HEK293 (cell line): ENCODE measurements at regions not wholly inside any gene's neighbourhood (a gene's known extent, or its start where the extent isn't known, plus 50 kb on each side); places are given as distances from the start of the nearest gene placed in this dataset.

Experiments
- ZNF121 ChIP-seq: fragments of 450-650 bp; formaldehyde crosslinking; IDR thresholded peaks from 2 replicates; pipeline ENCODE4 v1.5.1; 2016; ENCODE audit warnings: missing biosample characterization, missing genetic modification characterization
- ZNF138 ChIP-seq: fragments of 450-650 bp; formaldehyde crosslinking; IDR thresholded peaks from 2 replicates; pipeline ENCODE4 v1.5.1; 2016; ENCODE audit warnings: missing biosample characterization, missing genetic modification characterization, borderline replicate concordance
- TF ChIP-seq, protein P1 (sequence below): sonication (generic); formaldehyde crosslinking; IDR thresholded peaks from 2 replicates; pipeline ENCODE4 v1.8.1; 2022; ENCODE audit warnings: mild to moderate bottlenecking, moderate library complexity, missing genetic modification reagents

DNA sequence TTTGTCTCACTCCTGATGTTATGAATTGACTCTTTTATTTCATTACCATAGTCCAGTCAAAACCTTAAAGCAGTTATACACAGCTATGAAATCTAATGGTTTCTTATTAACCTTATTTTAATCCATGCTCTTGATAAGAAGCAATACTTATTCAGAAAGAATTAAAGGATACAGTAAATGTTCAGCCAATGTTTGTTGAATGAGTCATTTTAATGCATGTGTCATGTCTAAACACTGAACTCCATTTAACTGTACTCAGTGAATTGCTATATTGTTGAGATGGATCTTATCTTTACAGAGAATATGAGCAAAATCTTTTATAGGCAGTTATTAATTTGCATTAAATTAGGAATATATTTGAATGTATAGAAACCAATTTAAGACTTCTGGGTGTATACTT is 135.1 kb upstream of the TFPI start:
- TF ChIP-seq ZNF138 (tag by site-specific recombination): no peak
- TF ChIP-seq ZNF121: no peak
- TF ChIP-seq, protein P1, sequence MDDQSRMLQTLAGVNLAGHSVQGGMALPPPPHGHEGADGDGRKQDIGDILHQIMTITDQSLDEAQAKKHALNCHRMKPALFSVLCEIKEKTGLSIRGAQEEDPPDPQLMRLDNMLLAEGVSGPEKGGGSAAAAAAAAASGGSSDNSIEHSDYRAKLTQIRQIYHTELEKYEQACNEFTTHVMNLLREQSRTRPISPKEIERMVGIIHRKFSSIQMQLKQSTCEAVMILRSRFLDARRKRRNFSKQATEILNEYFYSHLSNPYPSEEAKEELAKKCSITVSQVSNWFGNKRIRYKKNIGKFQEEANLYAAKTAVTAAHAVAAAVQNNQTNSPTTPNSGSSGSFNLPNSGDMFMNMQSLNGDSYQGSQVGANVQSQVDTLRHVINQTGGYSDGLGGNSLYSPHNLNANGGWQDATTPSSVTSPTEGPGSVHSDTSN: no peak
